Spleen (tissue), 11 donors: ENCODE measurements at regions not wholly inside any gene's neighbourhood (a gene's known extent, or its start where the extent isn't known, plus 50 kb on each side); places are given as distances from the start of the nearest gene placed in this dataset.

Source experiments
- DNase-seq: peaks from one replicate; pipeline ENCODE4 v3.0.0-alpha.2; 2020
- H3K27ac ChIP-seq, 8 donors: fragments of 200-600 bp; sonication (generic) in 7 of 8; 1 replicate in 4 of 8; 2 replicates in 4 of 8; pipeline versions ENCODE4 v1.5.0 to v1.8.0; 2016 to 2021; ENCODE audit warnings: inconsistent platforms in 4 of 8, mild to moderate bottlenecking in 4 of 8, moderate library complexity in 1 of 8
- H3K27me3 ChIP-seq, 7 donors: fragments of 200-600 bp; sonication (generic) in 6 of 7; replicated peaks in 1 of 7; 1 replicate in 4 of 7; 2 replicates in 3 of 7; pipeline versions ENCODE4 v1.5.0 to v1.8.0; 2016 to 2021; ENCODE audit warnings: inconsistent platforms in 3 of 7, mild to moderate bottlenecking in 1 of 7
- H3K36me3 ChIP-seq, 6 donors: fragments of 200-600 bp; sonication (generic) in 5 of 6; 1 replicate in 4 of 6; 2 replicates in 2 of 6; pipeline versions ENCODE4 v1.5.0 to v1.8.0; 2016 to 2021; ENCODE audit warnings: inconsistent platforms in 2 of 6
- H3K4me1 ChIP-seq, 6 donors: fragments of 200-600 bp; sonication (generic) in 5 of 6; 1 replicate in 3 of 6; 2 replicates in 3 of 6; pipeline versions ENCODE4 v1.5.0 to v1.8.0; 2016 to 2021; ENCODE audit warnings: inconsistent platforms in 3 of 6
- H3K4me3 ChIP-seq, 8 donors: fragments of 200-600 bp; sonication (generic) in 7 of 8; 1 replicate in 4 of 8; 2 replicates in 4 of 8; pipeline versions ENCODE4 v1.5.0 to v1.8.0; 2016 to 2021; ENCODE audit warnings: inconsistent platforms in 4 of 8, mild to moderate bottlenecking in 4 of 8, moderate library complexity in 2 of 8
- H3K9me3 ChIP-seq, 8 donors: fragments of 200-600 bp; sonication (generic) in 7 of 8; 1 replicate in 4 of 8; 2 replicates in 4 of 8; pipeline versions ENCODE4 v1.5.0 to v1.8.0; 2016 to 2021; ENCODE audit warnings: inconsistent platforms in 4 of 8
- CTCF ChIP-seq, 11 experiments: fragments of 200-600 bp in 7 of 11; fragments of 450-650 bp in 4 of 11; sonication (generic) in 4 of 11; IDR thresholded peaks in 8 of 11; conservative IDR thresholded peaks in 3 of 11; 1 replicate in 7 of 11; 2 replicates in 4 of 11; pipeline versions ENCODE4 v1.4.0 to v1.8.0; 2016 to 2021; ENCODE audit warnings: antibody characterized with exemption in 11 of 11, inconsistent platforms in 4 of 11, mild to moderate bottlenecking in 1 of 11
- POLR2A ChIP-seq, 3 donors: fragments of 450-650 bp; IDR thresholded peaks; one replicate each; pipeline ENCODE4 v1.5.1; 2017; ENCODE audit warnings: antibody characterized with exemption in 3 of 3, mild to moderate bottlenecking in 1 of 3
- POLR2AphosphoS5 ChIP-seq, 3 donors: sonication (generic); formaldehyde crosslinking; IDR thresholded peaks; one replicate each; pipeline ENCODE4 v1.5.1; 2017; ENCODE audit warnings: antibody characterized with exemption in 3 of 3
- WGBS, 5 donors: extraction: QIAGEN DNeasy Blood & Tissue Kit in 3 of 5; methylation state at CpG; one replicate each; pipeline versions ENCODE4 v1.1.5 to v1.1.7; 2013 to 2018; 5-methylcytosine and 5-hydroxymethylcytosine counted together
- intact Hi-C: fragments of 100-400 bp; cut with DNase I; formaldehyde crosslinking; loops from one replicate; pipeline ENCODE4 v1.15.0; 2023; ENCODE audit warnings: low total_unique reads
- donor health status: healthy with polysubstance abuse.
- donor health status: DM: no; HTN: no; CAD: no; lungs with moderate emphysema.
- donor health status: DM: no; HTN: no; CAD: no.
- donor health status: Bipolar disorder and iron deficiency.
- donor health status: healthy.
- donor health status: DM: no; HTN: no; CAD: no.
- donor health status: DM: yes; HTN: yes; CAD: no.

- Histone ChIP-seq H3K27ac (no peak overlapping the region), H3K4me1 (no peaks in the 10 kb centered on the region), H3K36me3 (no peaks in the 10 kb centered on the region), H3K9me3 (peaks cover 0 to 15% (median 6%) of the 10 kb centered on the region in 8 donors), H3K27me3 (no peaks in the 10 kb centered on the region), H3K4me3 (no peak overlapping the region)
- DNase-seq = no peak
- WGBS, 5 donors = 64 to 97% (median 85%) methylated on average over 2 to 3 of the region's 3 CpGs
- intact Hi-C loops = no loop called here
- TF ChIP-seq POLR2AphosphoS5 (IDR thresholded peaks at IDR 0.05) = no peak
- no peak for TF ChIP-seq POLR2A (IDR thresholded peaks at IDR 0.05)
- no peak for TF ChIP-seq CTCF (IDR thresholded peaks at IDR 0.05 in 8 of 11, conservative IDR thresholded peaks at IDR 0.05 in 3 of 11)
These were observed 112.9 kb upstream of the TMEM18 start for GRCh38 chr2:790081-790480.

- Histone ChIP-seq H3K27me3 (no peaks in the 10 kb centered on the region), H3K9me3 (peaks cover 0 to 15% (median 6%) of the 10 kb centered on the region in 8 donors), H3K4me3 (no peak overlapping the region), H3K27ac (no peak overlapping the region), H3K4me1 (no peaks in the 10 kb centered on the region), H3K36me3 (no peaks in the 10 kb centered on the region)
- TF ChIP-seq POLR2AphosphoS5 (IDR thresholded peaks at IDR 0.05) (no peak), POLR2A (IDR thresholded peaks at IDR 0.05) (no peak), CTCF (IDR thresholded peaks at IDR 0.05 in 8 of 11, conservative IDR thresholded peaks at IDR 0.05 in 3 of 11) (no peak)
- DNase-seq = no peak
- 90 to 94% (median 91%) methylated on average over 2 to 3 of the region's 3 CpGs for WGBS, 5 donors
- intact Hi-C loops = no loop called here
These were observed 112.3 kb upstream of the TMEM18 start for GRCh38 chr2:789529-789928.

GRCh38 chr2:788227-789032 is 111.2 kb upstream of the TMEM18 start:
- TF ChIP-seq POLR2A (IDR thresholded peaks at IDR 0.05) (no peak), POLR2AphosphoS5 (IDR thresholded peaks at IDR 0.05) (no peak), CTCF (IDR thresholded peaks at IDR 0.05 in 8 of 11, conservative IDR thresholded peaks at IDR 0.05 in 3 of 11) (no peak)
- Histone ChIP-seq H3K27ac (no peak overlapping the region), H3K27me3 (no peaks in the 10 kb centered on the region), H3K4me3 (no peak overlapping the region), H3K36me3 (no peaks in the 10 kb centered on the region), H3K9me3 (peaks cover 0 to 19% (median 6%) of the 10 kb centered on the region in 8 donors), H3K4me1 (no peaks in the 10 kb centered on the region)
- intact Hi-C loops = no loop called here
- WGBS, 5 donors = 84 to 94% (median 90%) methylated on average over 15 to 17 of the region's 17 CpGs
- no peak for DNase-seq

GRCh38 chr2:784753-785152 is 107.5 kb upstream of the TMEM18 start:
- H3K27me3 ChIP-seq = peaks cover 0 to 13% (median 0%) of the 10 kb centered on the region in 7 donors
- H3K36me3 ChIP-seq = no peaks in the 10 kb centered on the region
- no peaks in the 10 kb centered on the region for H3K4me1 ChIP-seq
- no peak overlapping the region for H3K4me3 ChIP-seq
- intact Hi-C loops = no loop called here
- no peak for DNase-seq
- H3K27ac ChIP-seq = no peak overlapping the region
- no peak for TF ChIP-seq CTCF (IDR thresholded peaks at IDR 0.05 in 8 of 11, conservative IDR thresholded peaks at IDR 0.05 in 3 of 11)
- no peak for TF ChIP-seq POLR2AphosphoS5 (IDR thresholded peaks at IDR 0.05)
- TF ChIP-seq POLR2A (IDR thresholded peaks at IDR 0.05) = no peak
- peaks cover 0 to 14% (median 2%) of the 10 kb centered on the region in 8 donors for H3K9me3 ChIP-seq
